ENCODE measurements at regions not wholly inside any gene's neighbourhood (a gene's known extent, or its start where the extent isn't known, plus 50 kb on each side); places are given as distances from the start of the nearest gene placed in this dataset.

DNA sequence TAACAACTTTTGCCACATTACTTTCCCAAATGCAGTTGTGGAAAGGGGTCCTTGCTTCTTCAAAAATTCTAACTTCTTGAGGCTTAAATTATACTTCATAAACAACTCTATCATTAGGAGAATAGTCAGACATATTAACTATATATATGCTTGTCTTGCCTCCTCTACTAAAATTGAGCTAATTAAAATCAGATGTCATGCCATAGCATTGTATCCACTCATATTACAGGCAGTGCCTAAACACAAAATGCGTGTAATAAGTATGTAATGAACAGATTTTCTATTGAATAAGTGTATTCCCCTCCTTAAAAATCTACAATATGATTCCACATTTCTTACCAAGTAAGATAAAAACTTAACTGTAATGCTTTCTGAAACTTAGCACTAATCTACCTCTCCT is 204.5 kb downstream of the PLK2 start:
- TF ChIP-seq, protein P1, sequence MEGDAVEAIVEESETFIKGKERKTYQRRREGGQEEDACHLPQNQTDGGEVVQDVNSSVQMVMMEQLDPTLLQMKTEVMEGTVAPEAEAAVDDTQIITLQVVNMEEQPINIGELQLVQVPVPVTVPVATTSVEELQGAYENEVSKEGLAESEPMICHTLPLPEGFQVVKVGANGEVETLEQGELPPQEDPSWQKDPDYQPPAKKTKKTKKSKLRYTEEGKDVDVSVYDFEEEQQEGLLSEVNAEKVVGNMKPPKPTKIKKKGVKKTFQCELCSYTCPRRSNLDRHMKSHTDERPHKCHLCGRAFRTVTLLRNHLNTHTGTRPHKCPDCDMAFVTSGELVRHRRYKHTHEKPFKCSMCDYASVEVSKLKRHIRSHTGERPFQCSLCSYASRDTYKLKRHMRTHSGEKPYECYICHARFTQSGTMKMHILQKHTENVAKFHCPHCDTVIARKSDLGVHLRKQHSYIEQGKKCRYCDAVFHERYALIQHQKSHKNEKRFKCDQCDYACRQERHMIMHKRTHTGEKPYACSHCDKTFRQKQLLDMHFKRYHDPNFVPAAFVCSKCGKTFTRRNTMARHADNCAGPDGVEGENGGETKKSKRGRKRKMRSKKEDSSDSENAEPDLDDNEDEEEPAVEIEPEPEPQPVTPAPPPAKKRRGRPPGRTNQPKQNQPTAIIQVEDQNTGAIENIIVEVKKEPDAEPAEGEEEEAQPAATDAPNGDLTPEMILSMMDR (IDR thresholded peaks at IDR 0.05; ENCODE audit: low read depth, low read length, poor library complexity, severe bottlenecking): no peak
- TF ChIP-seq EZH2phosphoT487 (IDR thresholded peaks at IDR 0.05; ENCODE audit: borderline replicate concordance, low read length): no peak

Measured in DOHH2 (cell line).